ENCODE measurements at regions not wholly inside any gene's neighbourhood (a gene's known extent, or its start where the extent isn't known, plus 50 kb on each side); places are given as distances from the start of the nearest gene placed in this dataset.

DNA sequence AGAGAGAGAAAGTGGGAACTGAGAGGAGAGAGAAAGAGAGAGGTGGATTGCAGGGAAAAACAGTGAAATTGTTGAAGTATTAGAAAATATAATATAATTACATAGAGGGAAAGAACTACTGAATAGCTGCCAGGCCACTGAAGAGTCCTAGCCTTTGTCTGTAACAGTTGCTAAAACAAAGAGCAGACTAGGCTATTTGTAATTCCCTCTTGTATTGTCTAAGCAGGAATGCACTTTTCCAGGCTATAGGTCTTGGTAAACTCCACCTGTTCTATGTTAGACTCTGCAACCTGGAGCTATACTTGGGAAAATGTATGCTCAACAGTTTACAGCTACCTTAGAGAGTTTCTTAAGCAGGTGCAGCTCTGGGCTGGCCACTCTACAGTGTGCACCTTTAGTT, 1063.3 kb downstream of the ADGRL3 start:
- Histone ChIP-seq H3K9me3 (no peaks in the 10 kb centered on the region), H3K4me2 (no peak overlapping the region), H3K27me3 (ENCODE audit: insufficient read depth) (no peaks in the 10 kb centered on the region), H3K4me1 (ENCODE audit: control insufficient read depth in 1 of 2, insufficient read depth in 2 of 2, low read depth in 1 of 2, low read length in 1 of 2) (no peaks in the 10 kb centered on the region), H3K9ac (no peak overlapping the region), H3K79me2 (ENCODE audit: insufficient read depth) (no peaks in the 10 kb centered on the region), H3F3A (replicated peaks; ENCODE audit: insufficient read depth) (no peaks in the 10 kb centered on the region), H2AFZ (ENCODE audit: low read depth) (no peak overlapping the region), H4K20me1 (ENCODE audit: insufficient read depth) (no peaks in the 10 kb centered on the region), H3K4me3 (ENCODE audit: low read depth in 2 of 2, low read length in 1 of 2) (no peak overlapping the region), H3K36me3 (replicated peaks in 1 of 2; ENCODE audit: control insufficient read depth in 1 of 2, insufficient read depth in 2 of 2, low read length in 1 of 2) (no peaks in the 10 kb centered on the region), H3K9me2 (no peaks in the 10 kb centered on the region), H3K27ac (ENCODE audit: low read depth in 2 of 2, low read length in 1 of 2) (no peak overlapping the region)
- TF ChIP-seq EP300 (IDR thresholded peaks at IDR 0.05; ENCODE audit: borderline replicate concordance in 1 of 2, low read depth in 1 of 2, low read length in 1 of 2) (no peak), EZH2phosphoT487 (IDR thresholded peaks at IDR 0.05; ENCODE audit: borderline replicate concordance, low read depth) (no peak), PBX3 (IDR thresholded peaks at IDR 0.05) (no peak), POLR2AphosphoS5 (IDR thresholded peaks at IDR 0.05; ENCODE audit: low read depth, low read length) (no peak), YY1 (IDR thresholded peaks at IDR 0.05; ENCODE audit: low read depth) (no peak), RXRA (IDR thresholded peaks at IDR 0.05; ENCODE audit: borderline replicate concordance, low read depth) (no peak), SIN3A (IDR thresholded peaks at IDR 0.05; ENCODE audit: borderline replicate concordance, low read depth, low read length) (no peak), MAX (IDR thresholded peaks at IDR 0.05; ENCODE audit: low read depth) (no peak), TAF1 (IDR thresholded peaks at IDR 0.05; ENCODE audit: borderline replicate concordance, low read depth, low read length) (no peak), NFIC (IDR thresholded peaks at IDR 0.05; ENCODE audit: borderline replicate concordance) (no peak), SMC3 (IDR thresholded peaks at IDR 0.05; ENCODE audit: low read depth, low read length) (no peak), CHD2 (IDR thresholded peaks at IDR 0.05; ENCODE audit: low read length, partially characterized antibody) (no peak)
- TF ChIP-seq, protein P1, sequence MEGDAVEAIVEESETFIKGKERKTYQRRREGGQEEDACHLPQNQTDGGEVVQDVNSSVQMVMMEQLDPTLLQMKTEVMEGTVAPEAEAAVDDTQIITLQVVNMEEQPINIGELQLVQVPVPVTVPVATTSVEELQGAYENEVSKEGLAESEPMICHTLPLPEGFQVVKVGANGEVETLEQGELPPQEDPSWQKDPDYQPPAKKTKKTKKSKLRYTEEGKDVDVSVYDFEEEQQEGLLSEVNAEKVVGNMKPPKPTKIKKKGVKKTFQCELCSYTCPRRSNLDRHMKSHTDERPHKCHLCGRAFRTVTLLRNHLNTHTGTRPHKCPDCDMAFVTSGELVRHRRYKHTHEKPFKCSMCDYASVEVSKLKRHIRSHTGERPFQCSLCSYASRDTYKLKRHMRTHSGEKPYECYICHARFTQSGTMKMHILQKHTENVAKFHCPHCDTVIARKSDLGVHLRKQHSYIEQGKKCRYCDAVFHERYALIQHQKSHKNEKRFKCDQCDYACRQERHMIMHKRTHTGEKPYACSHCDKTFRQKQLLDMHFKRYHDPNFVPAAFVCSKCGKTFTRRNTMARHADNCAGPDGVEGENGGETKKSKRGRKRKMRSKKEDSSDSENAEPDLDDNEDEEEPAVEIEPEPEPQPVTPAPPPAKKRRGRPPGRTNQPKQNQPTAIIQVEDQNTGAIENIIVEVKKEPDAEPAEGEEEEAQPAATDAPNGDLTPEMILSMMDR (IDR thresholded peaks at IDR 0.05) = no peak
- TF ChIP-seq, protein P2, sequence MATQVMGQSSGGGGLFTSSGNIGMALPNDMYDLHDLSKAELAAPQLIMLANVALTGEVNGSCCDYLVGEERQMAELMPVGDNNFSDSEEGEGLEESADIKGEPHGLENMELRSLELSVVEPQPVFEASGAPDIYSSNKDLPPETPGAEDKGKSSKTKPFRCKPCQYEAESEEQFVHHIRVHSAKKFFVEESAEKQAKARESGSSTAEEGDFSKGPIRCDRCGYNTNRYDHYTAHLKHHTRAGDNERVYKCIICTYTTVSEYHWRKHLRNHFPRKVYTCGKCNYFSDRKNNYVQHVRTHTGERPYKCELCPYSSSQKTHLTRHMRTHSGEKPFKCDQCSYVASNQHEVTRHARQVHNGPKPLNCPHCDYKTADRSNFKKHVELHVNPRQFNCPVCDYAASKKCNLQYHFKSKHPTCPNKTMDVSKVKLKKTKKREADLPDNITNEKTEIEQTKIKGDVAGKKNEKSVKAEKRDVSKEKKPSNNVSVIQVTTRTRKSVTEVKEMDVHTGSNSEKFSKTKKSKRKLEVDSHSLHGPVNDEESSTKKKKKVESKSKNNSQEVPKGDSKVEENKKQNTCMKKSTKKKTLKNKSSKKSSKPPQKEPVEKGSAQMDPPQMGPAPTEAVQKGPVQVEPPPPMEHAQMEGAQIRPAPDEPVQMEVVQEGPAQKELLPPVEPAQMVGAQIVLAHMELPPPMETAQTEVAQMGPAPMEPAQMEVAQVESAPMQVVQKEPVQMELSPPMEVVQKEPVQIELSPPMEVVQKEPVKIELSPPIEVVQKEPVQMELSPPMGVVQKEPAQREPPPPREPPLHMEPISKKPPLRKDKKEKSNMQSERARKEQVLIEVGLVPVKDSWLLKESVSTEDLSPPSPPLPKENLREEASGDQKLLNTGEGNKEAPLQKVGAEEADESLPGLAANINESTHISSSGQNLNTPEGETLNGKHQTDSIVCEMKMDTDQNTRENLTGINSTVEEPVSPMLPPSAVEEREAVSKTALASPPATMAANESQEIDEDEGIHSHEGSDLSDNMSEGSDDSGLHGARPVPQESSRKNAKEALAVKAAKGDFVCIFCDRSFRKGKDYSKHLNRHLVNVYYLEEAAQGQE (IDR thresholded peaks at IDR 0.05; ENCODE audit: low read depth, low read length) = no peak
- ChIA-PET POLR2A (no interaction called here), CTCF (interaction anchor here (1.1 to 1.2 kb wide), 2 partner anchors 53 to 1458 kb away, joined by 3 read pairs; no protein-coding TSS in a partner anchor)
- DNase-seq = no peak
